ENCODE measurements at regions not wholly inside any gene's neighbourhood (a gene's known extent, or its start where the extent isn't known, plus 50 kb on each side); places are given as distances from the start of the nearest gene placed in this dataset.

- peaks cover 5% of the 10 kb centered on the region for H3K36me3 ChIP-seq
- no peak overlapping the region for H3K27ac ChIP-seq
- no peak for TF ChIP-seq EZH2phosphoT487 (IDR thresholded peaks at IDR 0.05)
- H3K79me2 ChIP-seq (ENCODE audit: low read depth) = no peaks in the 10 kb centered on the region
- H3K4me1 ChIP-seq = peaks cover 11% of the 10 kb centered on the region
- H3K27me3 Mint-ChIP-seq (ENCODE audit: insufficient read depth, low read depth) = peaks cover 2% of the 10 kb centered on the region
- no peaks in the 10 kb centered on the region for H4K20me1 ChIP-seq (ENCODE audit: low read depth)
- no peak overlapping the region for H3K9ac ChIP-seq
- peaks cover 10% of the 10 kb centered on the region for H3F3A ChIP-seq (ENCODE audit: low read depth)
- no peak for DNase-seq (ENCODE audit: low spot score)
- H3K27ac Mint-ChIP-seq = no peak overlapping the region
- H3K36me3 Mint-ChIP-seq = peaks cover 4% of the 10 kb centered on the region
- H3K9me3 Mint-ChIP-seq = peaks cover 18% of the 10 kb centered on the region
- H3K9me3 ChIP-seq (ENCODE audit: low read depth) = peaks cover 10% of the 10 kb centered on the region
- H3K4me2 ChIP-seq = no peak overlapping the region
- no peaks in the 10 kb centered on the region for H3K4me1 Mint-ChIP-seq
- no peak overlapping the region for H2AFZ ChIP-seq (replicated peaks)
- H3K4me3 Mint-ChIP-seq = no peak overlapping the region
- H3K27me3 ChIP-seq = no peaks in the 10 kb centered on the region
- H3K4me3 ChIP-seq = no peak overlapping the region
These were observed 229.1 kb downstream of the PSAT1 start for GRCh38 chr9:78525986-78526560.

GRCh38 chr9:78533500-78533899 is 236.6 kb downstream of the PSAT1 start:
- Histone ChIP-seq H3K4me2 (no peak overlapping the region), H2AFZ (replicated peaks) (no peak overlapping the region), H3K79me2 (ENCODE audit: low read depth) (no peaks in the 10 kb centered on the region), H3K36me3 (no peaks in the 10 kb centered on the region), H3F3A (ENCODE audit: low read depth) (no peaks in the 10 kb centered on the region), H3K27me3 (no peaks in the 10 kb centered on the region), H3K9me3 (ENCODE audit: low read depth) (no peaks in the 10 kb centered on the region), H3K27ac (no peak overlapping the region), H3K4me3 (no peak overlapping the region), H4K20me1 (ENCODE audit: low read depth) (no peaks in the 10 kb centered on the region), H3K4me1 (peaks cover 3% of the 10 kb centered on the region), H3K9ac (no peak overlapping the region)
- peaks cover 2% of the 10 kb centered on the region for H3K27me3 Mint-ChIP-seq (ENCODE audit: insufficient read depth, low read depth)
- TF ChIP-seq EZH2 (IDR thresholded peaks at IDR 0.05) = no peak
- DNase-seq (ENCODE audit: low spot score) = no peak
- H3K27ac Mint-ChIP-seq = no peak overlapping the region
- H3K36me3 Mint-ChIP-seq = peaks cover 2% of the 10 kb centered on the region
- no peak overlapping the region for H3K4me3 Mint-ChIP-seq
- H3K4me1 Mint-ChIP-seq = peaks cover 6% of the 10 kb centered on the region
- H3K9me3 Mint-ChIP-seq = peaks cover 5% of the 10 kb centered on the region

DNA sequence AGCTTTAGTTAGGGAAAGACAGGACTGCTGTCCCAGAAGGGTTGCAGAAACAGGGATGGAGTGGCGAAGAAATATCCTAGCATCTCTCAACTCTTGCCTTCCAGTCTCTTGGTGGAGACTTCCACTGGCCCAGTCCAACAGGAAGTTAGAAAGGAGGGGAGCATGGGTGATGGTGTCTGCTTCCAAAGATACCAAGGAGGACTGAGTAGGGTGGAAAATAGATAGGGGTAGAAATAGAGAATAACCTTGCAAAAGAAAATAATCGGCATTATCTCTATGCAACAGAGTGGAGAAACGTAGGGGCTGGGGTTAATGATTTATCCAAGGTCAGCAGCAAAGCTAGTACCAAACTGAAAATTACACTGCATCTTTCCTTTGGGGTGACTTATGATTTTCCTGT is 242.3 kb downstream of the PSAT1 start:
- Histone ChIP-seq H3K9ac (no peak overlapping the region), H3K4me2 (no peak overlapping the region), H3F3A (ENCODE audit: low read depth) (peaks cover 28% of the 10 kb centered on the region), H2AFZ (replicated peaks) (no peak overlapping the region), H3K79me2 (ENCODE audit: low read depth) (no peaks in the 10 kb centered on the region), H3K36me3 (no peaks in the 10 kb centered on the region), H3K9me3 (ENCODE audit: low read depth) (no peaks in the 10 kb centered on the region), H3K4me1 (peaks cover 40% of the 10 kb centered on the region), H3K27me3 (no peaks in the 10 kb centered on the region), H4K20me1 (ENCODE audit: low read depth) (no peaks in the 10 kb centered on the region), H3K27ac (no peak overlapping the region), H3K4me3 (no peak overlapping the region)
- H3K9me3 Mint-ChIP-seq = peaks cover 5% of the 10 kb centered on the region
- peaks cover 3% of the 10 kb centered on the region for H3K27me3 Mint-ChIP-seq (ENCODE audit: insufficient read depth, low read depth)
- no peak for TF ChIP-seq CTCF (IDR thresholded peaks at IDR 0.05)
- no peak for TF ChIP-seq EZH2 (IDR thresholded peaks at IDR 0.05)
- TF ChIP-seq EZH2phosphoT487 (IDR thresholded peaks at IDR 0.05) = no peak
- no peak overlapping the region for H3K4me3 Mint-ChIP-seq
- no peaks in the 10 kb centered on the region for H3K36me3 Mint-ChIP-seq
- no peak for DNase-seq (ENCODE audit: low spot score)
- no peak overlapping the region for H3K27ac Mint-ChIP-seq
- peaks cover 49% of the 10 kb centered on the region for H3K4me1 Mint-ChIP-seq

DNA sequence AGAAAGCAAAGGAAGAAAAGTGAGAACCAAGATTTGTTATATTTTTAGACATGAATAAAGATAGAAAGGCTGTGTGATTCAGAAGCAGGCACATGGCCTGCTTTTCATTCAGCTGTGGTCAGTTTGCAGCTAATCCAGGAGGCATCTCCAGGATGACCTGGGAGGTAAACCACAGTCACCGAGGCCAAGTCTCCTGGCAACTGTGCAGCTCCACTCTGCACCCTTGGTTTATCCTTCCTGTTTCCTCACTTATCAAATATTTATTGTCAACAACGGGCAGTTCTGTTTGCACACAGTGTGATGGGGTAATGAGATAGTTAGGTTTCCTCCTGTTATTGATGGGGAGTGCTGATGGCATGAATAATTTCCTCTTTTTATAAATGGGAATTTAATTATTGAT is 243.0 kb downstream of the PSAT1 start:
- no peaks in the 10 kb centered on the region for H3K27me3 ChIP-seq
- H3K4me1 Mint-ChIP-seq = peaks cover 51% of the 10 kb centered on the region
- H3K79me2 ChIP-seq (ENCODE audit: low read depth) = no peaks in the 10 kb centered on the region
- no peak overlapping the region for H3K27ac Mint-ChIP-seq
- H2AFZ ChIP-seq (replicated peaks) = no peak overlapping the region
- H3K4me2 ChIP-seq = no peak overlapping the region
- TF ChIP-seq EZH2 (IDR thresholded peaks at IDR 0.05) (no peak), EZH2phosphoT487 (IDR thresholded peaks at IDR 0.05) (no peak), CTCF (IDR thresholded peaks at IDR 0.05) (no peak)
- H4K20me1 ChIP-seq (ENCODE audit: low read depth) = no peaks in the 10 kb centered on the region
- H3K27me3 Mint-ChIP-seq (ENCODE audit: insufficient read depth, low read depth) = peaks cover 3% of the 10 kb centered on the region
- H3K27ac ChIP-seq = no peak overlapping the region
- H3K9me3 Mint-ChIP-seq = peaks cover 6% of the 10 kb centered on the region
- no peak for DNase-seq (ENCODE audit: low spot score)
- H3K4me1 ChIP-seq = peaks cover 42% of the 10 kb centered on the region
- no peaks in the 10 kb centered on the region for H3K36me3 ChIP-seq
- H3K4me3 ChIP-seq = no peak overlapping the region
- H3K9ac ChIP-seq = no peak overlapping the region
- no peaks in the 10 kb centered on the region for H3K9me3 ChIP-seq (ENCODE audit: low read depth)
- peaks cover under 1% of the 10 kb centered on the region for H3K36me3 Mint-ChIP-seq
- H3F3A ChIP-seq (ENCODE audit: low read depth) = peaks cover 35% of the 10 kb centered on the region
- H3K4me3 Mint-ChIP-seq = no peak overlapping the region
